Hematopoietic multipotent progenitor cell treated with erythropoietin and hydrocortisone succinate and interleukin-3 and kit ligand, for 6 days (in vitro differentiated cells): ENCODE measurements at regions not wholly inside any gene's neighbourhood (a gene's known extent, or its start where the extent isn't known, plus 50 kb on each side); places are given as distances from the start of the nearest gene placed in this dataset.

Source experiments
- DNase-seq: peaks from one replicate; pipeline ENCODE4 v3.0.0-alpha.2; 2015

- DNase-seq, result no peak
These were observed 504.7 kb upstream of the NR2F2 start for GRCh38 chr15:95825671-95826411.

DNA sequence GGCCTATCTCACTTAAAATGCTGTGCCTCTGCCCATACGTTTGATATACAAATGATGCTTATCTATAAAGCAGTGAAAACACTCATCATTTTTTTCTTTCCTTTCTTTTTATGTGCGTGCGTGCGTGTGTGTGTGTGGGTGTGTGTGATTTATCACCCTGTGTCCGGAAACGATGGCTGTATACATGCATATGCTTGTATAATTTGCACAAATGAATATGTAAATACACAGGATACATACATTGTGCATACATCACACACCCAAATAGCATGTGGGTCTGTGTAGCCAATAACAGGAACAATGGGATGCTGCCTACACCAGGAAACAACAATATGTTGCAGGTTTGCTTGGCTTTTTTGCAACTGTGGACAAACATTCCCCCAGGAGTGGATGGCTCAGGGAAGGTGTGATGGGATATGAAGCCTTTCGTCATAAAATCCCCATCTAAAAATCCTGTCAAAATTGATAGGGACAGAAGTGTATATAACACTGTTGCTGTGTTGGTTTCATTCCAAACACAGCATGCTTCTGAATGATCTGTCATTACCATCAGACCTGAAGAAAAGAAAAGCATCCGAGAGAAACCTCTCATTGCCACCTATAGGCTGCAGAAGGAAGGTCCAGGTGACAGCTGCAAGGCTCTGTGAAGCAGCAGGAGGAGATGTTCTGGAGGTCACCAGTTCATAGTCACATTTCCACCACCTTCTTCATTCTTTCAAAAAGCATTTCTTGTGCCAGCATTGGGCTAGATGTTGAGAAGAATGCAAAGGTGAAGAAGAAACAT is 503.9 kb upstream of the NR2F2 start:
- DNase-seq, result no peak

DNA sequence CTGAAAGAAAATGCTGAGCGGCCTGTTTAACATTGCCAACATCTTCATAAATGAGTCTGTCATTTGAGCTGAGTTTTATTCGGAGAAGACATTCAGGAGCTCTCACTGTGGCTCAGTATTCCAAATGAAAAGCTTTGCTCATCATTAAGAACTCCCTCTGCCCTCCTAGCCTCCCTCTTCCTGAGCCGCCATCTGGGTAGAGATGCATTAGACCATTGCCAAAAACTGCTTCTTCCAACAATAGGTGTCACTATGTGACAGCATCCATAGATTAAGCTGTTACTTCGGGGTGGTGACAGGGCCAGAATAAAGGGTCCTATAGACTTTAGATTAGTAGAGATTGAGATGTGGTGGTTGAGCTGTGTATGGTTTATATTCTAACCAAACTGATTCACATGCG is 501.4 kb upstream of the NR2F2 start:
- DNase-seq, result no peak

DNA sequence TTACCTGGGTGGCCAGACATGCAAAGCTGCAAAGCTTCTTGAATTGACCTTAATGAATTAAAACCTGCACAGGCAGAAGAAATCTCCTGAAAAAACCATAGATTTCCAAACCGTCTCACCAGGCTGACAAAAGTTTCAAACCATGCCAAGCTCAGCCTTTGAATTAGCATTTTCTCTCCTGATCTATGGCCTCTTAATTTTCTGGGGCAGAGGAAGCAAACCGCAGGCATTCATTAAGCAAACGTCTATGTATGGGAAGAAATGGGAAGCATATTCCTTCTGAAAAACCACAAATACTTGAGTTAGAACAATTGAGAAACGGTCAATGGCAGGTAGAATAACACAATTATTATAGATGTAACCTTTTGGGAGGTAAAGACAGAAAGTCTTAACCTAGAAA is 500.2 kb upstream of the NR2F2 start:
- no peak for DNase-seq

DNA sequence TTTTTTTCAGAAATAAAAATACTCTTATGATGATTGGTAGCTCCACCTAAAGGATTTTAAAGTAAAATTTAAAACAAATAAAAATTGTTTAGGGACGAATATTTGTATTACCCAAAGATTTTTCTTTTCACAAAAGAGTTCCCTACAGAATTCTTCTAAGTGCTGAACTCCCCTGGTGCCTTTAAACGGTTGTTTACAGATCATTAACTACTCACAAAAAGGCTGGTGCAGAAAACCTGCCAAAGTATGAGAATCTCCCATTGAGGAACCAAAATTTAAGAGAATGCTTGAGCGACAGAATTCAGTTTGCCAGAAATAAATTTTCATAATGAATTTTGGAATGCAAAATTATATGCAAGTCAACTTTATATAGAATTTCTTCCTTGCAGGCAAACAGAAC is 497.8 kb upstream of the NR2F2 start:
- DNase-seq, result no peak

DNA sequence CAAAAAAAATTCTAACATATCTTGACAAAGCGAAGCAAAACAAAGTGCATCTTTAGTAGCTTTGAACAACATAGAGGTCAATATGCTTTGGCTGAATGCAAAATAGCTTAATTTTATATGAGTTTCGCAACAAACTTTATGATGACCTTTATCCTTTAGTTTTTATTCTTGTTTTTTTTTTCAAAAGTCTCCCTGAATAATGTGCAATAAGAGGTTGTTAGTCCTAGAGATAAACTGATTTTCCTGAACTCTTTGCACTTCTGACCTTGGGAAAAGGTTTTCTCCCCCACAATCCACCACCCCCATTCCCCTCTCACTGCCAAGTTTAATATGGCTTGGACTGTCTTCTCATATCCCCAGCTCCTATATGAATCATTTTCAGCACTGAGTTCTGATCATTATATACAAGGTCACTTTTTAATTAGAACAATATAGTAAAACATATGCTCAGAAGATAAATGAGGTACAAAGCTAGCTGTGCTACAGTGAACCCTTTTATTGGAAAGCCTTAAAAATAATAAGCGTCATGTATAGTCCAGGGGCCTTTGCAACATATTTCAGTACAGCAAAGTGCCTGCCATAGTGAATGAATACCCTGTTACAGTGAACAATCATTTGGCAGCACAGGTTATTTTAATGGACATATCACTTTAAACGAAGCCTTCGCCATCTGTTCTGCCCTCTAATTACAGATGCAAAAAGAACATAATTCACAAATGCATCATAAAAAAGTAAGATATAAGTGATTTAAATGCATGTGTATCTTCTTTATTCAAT is 496.3 kb upstream of the NR2F2 start:
- DNase-seq, result no peak

DNA sequence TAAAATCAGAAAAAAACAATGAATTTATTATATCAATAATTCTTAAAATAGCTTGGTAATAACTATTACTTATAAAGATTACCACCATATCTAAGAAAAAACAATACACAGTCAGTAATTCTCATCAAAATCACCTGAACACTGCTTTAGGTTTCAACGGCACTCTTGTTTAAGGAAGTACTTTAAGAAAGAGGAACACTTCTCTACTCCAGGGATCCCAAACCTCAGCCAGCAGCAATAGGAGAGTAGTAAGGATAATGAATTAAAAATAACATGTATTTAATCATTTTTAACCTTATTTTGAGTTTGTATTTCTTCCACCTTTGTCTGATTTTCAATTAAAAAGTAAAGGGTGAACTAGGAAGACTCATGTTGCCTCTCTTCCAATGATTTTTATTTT is 494.0 kb upstream of the NR2F2 start:
- no peak for DNase-seq

DNA sequence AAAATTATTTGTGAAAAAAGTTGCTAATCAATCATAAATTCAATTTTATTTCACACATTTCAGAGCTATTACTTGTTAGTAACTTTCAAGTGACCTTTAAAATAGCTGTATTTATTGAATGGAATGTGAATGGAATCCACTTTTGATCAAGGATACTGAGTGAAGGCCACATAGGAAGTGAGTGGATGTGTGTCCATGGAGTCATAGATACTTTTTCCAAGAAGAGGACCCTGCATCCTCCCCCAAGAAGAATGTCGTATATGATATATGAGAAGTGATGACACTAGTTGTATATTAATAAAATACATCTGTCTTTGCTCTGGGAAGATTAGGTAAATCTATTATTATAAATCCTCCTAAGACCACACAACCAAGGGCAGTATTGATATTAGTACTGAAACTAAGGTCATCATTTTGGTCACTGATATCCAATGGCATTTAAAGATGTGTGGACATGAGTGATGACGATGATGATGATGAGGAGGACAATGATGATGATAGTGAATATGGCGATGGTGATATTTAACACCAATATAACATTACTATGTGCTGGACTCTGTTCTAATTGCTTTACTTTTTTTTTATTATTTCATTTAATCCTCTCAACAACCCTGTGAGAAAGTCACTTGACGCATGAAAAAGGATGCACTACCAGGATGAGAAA is 493.0 kb upstream of the NR2F2 start:
- DNase-seq, result no peak

DNA sequence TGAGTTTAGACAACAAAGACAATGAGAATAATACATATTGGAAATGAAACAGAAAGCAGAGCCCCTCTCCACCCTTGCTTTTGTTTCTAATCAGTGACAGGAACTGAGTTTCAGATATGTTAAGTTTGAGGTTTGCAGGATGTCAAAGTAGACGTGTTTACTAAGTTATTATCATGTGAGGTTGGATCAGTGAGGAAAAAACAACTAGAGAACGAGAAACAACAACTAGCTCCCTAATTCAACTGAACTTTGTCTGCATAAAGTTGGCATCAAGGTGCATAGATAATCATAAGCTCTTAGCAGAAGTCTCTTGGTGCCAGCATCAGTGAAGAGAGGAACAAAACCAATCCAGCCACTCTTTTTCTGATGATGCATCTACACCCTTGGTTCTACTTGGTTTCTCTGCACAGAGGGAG is 491.1 kb upstream of the NR2F2 start:
- DNase-seq, result no peak

- no peak for DNase-seq
These were observed 490.5 kb upstream of the NR2F2 start for GRCh38 chr15:95840004-95840403.

DNA sequence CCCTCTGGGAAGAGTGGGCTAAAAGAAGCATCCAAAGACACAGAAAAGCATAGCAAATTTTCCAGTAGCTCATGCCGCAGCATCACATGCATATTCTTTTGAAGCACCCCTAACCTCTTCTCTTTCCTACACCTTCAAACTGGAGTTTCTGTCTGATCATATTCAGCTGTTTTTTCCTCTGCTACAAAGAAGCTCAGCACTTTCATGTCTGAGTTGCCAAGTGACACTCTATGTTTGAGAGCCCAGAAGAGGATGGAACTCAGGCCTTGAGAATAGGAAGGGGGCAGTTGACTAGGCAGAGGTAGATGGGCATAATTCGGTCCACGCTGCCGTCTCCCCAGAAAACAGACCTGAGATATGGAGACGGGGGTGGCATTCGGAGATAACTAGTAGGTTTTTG is 489.6 kb upstream of the NR2F2 start:
- DNase-seq, result no peak

GRCh38 chr15:95842576-95842975 is 487.9 kb upstream of the NR2F2 start:
- no peak for DNase-seq

- DNase-seq, result no peak
These were observed 487.1 kb upstream of the NR2F2 start for GRCh38 chr15:95843241-95843910.

- DNase-seq, result no peak
These were observed 484.5 kb upstream of the NR2F2 start for GRCh38 chr15:95845862-95846515.

DNA sequence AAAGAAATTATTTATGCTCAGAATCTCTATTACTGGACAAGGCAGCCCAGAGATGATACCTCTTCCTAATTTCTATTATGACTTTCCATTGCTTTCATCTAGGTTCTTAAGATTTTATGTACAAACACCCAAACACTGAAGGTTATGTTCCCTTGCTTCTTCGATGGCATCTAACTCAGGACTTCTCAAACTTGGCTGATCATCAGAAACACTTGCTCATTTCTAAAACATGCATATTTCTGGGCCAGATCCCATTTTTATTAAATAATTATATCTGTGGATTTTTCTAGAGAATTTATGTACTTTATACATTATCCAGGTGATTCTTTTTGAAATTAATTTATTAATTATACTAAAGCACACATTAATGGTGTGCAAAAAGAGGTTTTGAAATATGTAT is 482.4 kb upstream of the NR2F2 start:
- no peak for DNase-seq

DNA sequence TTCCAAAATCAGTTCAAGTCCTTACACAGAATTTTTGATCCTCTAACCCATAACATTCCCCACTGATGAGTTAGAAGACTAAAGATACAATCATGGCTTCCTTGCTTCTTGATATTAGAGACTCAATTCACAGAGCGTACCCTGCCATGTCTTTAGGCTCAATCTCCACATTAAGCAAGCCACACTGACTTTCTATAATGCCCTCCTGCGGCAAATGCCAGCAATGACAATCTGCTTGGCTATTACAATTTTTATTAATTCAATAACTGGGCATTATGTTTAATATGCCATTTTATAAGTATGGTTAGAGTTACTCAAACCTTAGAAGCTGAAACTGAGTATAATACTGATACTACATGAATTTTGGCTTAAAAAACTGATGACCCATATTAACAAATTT is 479.7 kb upstream of the NR2F2 start:
- DNase-seq, result no peak

DNA sequence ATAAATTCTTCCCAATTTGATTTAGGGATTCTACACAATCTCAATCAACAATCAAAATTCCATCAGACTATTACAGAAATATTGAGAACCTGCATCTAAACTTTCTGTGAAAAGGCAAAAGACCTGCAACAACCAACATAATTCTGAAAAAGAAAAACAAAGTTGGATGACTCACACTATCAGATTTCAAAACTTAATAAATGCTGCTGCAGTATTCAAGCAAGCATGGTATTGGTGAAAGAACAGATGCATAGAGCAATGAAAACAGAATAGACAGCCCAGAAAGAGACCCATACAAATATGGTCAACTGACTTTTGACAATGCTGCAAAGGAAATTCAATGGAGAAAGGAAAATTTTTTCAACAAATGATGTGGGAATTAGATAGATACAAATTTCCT is 477.1 kb upstream of the NR2F2 start:
- no peak for DNase-seq

DNA sequence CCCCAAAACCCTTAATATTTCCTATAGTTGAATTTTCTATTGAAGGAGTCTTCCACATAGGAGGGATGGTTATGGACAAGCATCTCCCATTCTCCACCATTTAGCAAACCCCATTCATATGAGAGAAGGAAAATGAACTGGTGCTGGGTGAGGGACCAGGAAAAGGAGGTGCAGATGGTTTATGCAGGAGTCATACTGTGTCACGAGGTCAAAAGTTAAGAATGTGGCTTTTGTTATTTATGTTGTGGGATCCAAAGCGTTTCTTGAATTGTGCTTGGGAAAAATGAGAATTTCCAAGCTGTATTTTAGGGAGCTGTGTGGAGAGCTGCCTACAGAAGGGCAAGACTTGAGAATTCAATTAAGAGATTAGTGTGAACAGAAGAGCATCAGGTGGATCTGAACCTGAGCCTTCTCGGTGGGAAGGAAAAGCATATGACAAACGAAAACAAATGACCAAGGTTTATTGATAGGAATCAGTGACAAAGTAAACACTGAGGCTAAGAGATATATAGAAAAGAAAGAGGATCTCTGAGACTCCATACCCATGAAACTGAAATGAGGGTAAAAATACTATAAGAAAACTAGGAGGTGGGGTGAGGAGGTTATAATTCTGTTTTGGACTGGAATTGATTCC is 473.3 kb upstream of the NR2F2 start:
- no peak for DNase-seq

DNA sequence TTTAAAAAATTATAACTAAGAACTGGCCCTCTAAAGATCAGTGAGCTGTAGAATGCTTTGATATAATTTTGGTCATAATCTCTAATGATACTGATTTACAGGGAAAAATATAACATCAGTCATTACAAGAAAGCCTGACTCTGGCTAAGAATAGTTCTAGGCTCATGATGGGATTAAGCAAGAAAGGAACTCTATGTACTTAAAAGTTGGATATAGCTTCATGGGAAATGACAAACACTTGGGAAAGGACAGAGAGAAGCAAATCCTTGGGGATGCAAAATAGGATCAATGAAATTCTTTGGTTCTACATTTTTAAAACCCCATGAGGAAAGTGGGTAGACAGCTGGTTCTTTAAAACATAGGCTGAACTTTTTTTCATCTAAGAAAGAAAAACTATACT is 472.7 kb upstream of the NR2F2 start:
- DNase-seq, result no peak

DNA sequence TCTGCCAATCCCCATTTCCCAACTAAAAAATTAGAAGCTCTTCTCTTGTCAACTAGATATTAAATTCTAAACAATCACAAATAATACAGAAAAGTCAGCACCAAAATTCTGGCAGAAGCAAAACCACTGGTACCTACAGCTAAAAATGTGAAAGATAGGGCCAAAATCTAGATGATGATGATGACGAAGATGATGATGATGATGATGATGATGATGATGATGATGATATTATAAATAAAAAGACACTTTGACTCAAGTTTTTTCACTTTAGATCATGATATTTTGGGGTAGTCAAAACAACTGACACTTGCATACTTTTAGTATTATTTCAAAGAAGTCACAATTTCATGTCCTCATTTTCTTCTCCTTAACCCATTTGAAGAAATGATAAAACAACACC is 470.1 kb upstream of the NR2F2 start:
- no peak for DNase-seq

DNA sequence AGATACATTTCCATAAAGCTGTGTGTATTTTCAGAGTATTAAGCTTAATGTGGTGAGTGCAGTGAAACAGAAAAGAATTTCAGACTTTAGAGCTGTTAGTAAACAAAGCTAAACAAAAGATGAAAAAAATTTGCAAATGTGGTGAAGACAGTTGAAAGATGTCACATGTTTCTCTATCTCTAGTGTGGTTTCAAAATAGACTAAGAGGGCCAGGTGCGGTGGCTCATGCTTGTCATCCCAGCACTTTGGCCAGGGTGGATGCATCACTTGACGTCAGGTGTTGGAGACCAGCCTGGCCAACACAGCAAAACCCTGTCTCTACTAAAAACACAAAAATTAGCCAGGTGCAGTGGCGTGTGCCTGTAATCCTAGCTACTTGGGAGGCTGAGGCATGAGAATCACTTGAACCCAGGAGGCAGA is 466.0 kb upstream of the NR2F2 start:
- no peak for DNase-seq

GRCh38 chr15:95865330-95865739 is 465.2 kb upstream of the NR2F2 start:
- no peak for DNase-seq
